ENCODE measurements at regions not wholly inside any gene's neighbourhood (a gene's known extent, or its start where the extent isn't known, plus 50 kb on each side); places are given as distances from the start of the nearest gene placed in this dataset.

GRCh38 chr2:235219048-235219447 is 267.2 kb downstream of the SH3BP4 start:
- TF ChIP-seq REST (IDR thresholded peaks at IDR 0.05; ENCODE audit: insufficient replicate concordance, low read depth) (no peak), GABPA (IDR thresholded peaks at IDR 0.05; ENCODE audit: low read depth) (no peak), POLR2AphosphoS5 (IDR thresholded peaks at IDR 0.05; ENCODE audit: low read depth) (no peak), CTCF (IDR thresholded peaks at IDR 0.05; ENCODE audit: insufficient read depth, low read length) (no peak), SPI1 (IDR thresholded peaks at IDR 0.05; ENCODE audit: borderline replicate concordance, low read depth) (no peak)
- H3K27ac ChIP-seq (replicated peaks): no peak overlapping the region
- no peaks in the 10 kb centered on the region for H3K27me3 ChIP-seq (ENCODE audit: insufficient read depth, poor library complexity, severe bottlenecking)
- DNase-seq (ENCODE audit: low read depth in 1 of 2, low spot score in 1 of 2): no peak
- H3K4me3 ChIP-seq (replicated peaks; ENCODE audit: insufficient read depth, low read length): no peak overlapping the region

- H3K27me3 ChIP-seq (ENCODE audit: insufficient read depth, poor library complexity, severe bottlenecking): no peaks in the 10 kb centered on the region
- H3K4me3 ChIP-seq (replicated peaks; ENCODE audit: insufficient read depth, low read length): no peak overlapping the region
- no peak for DNase-seq (ENCODE audit: low read depth in 1 of 2, low spot score in 1 of 2)
- no peak overlapping the region for H3K27ac ChIP-seq (replicated peaks)
- TF ChIP-seq GABPA (IDR thresholded peaks at IDR 0.05; ENCODE audit: low read depth) (no peak), REST (IDR thresholded peaks at IDR 0.05; ENCODE audit: insufficient replicate concordance, low read depth) (no peak), CTCF (IDR thresholded peaks at IDR 0.05; ENCODE audit: insufficient read depth, low read length) (no peak), SPI1 (IDR thresholded peaks at IDR 0.05; ENCODE audit: borderline replicate concordance, low read depth) (no peak), POLR2AphosphoS5 (IDR thresholded peaks at IDR 0.05; ENCODE audit: low read depth) (no peak)
These were observed 268.5 kb downstream of the SH3BP4 start for GRCh38 chr2:235220331-235220730.

DNA sequence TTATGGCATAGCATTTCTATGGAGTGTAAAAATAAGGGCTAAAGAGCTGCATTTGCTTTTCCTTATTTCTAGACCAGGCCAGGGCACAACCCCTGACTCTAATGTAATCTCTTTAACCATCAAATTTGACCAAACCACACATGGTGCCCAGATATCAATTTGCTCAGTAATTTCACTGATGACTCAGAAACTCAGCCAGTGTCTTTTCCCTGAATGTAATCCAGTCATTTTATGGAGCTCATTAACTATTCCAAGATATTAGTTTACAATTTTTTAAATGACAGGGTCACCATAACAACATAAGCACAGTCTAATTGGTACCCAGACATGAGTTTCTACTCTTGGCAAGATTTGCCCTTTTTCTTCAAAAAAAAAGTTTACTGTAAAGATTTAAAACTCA is 270.8 kb upstream of the AGAP1 start:
- no peak overlapping the region for H3K27ac ChIP-seq (replicated peaks)
- no peak for DNase-seq (ENCODE audit: low read depth in 1 of 2, low spot score in 1 of 2)
- no peak overlapping the region for H3K4me3 ChIP-seq (replicated peaks; ENCODE audit: insufficient read depth, low read length)
- H3K27me3 ChIP-seq (ENCODE audit: insufficient read depth, poor library complexity, severe bottlenecking): no peaks in the 10 kb centered on the region
- TF ChIP-seq POLR2AphosphoS5 (IDR thresholded peaks at IDR 0.05; ENCODE audit: low read depth) (no peak), CTCF (IDR thresholded peaks at IDR 0.05; ENCODE audit: insufficient read depth, low read length) (no peak), GABPA (IDR thresholded peaks at IDR 0.05; ENCODE audit: low read depth) (no peak), REST (IDR thresholded peaks at IDR 0.05; ENCODE audit: insufficient replicate concordance, low read depth) (no peak), SPI1 (IDR thresholded peaks at IDR 0.05; ENCODE audit: borderline replicate concordance, low read depth) (no peak)
